SK-N-MC (cell line): ENCODE measurements at regions not wholly inside any gene's neighbourhood (a gene's known extent, or its start where the extent isn't known, plus 50 kb on each side); places are given as distances from the start of the nearest gene placed in this dataset.

Source experiments
- EZH2 ChIP-seq: fragments of 200-600 bp; sonication (generic); IDR thresholded peaks from one replicate; pipeline ENCODE4 v1.6.1; 2017; ENCODE audit warnings: antibody characterized with exemption
- POLR2AphosphoS5 ChIP-seq: IDR thresholded peaks from 2 replicates; pipeline ENCODE4 v1.6.1; 2012; ENCODE audit warnings: mild to moderate bottlenecking, low read depth, low read length, borderline replicate concordance

DNA sequence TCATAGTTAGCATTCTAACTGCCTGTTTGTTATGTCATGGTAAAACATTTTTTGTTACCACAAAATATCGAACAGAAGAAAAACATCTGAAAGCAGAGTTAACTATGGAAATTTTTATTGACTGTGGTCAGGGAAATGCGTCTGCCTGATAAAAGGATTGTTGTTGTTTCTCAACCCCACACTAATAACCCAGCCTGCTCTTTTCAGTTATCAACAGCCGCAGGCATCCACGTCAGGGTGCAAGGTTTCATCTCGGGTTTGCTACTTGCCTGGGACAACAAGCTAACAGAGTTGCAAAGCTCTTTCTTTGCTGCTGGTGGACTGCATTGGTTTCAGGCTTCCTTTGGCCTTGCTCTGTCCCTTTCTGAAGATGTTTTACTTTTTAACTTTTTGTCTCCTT, 969.2 kb downstream of the CDH18 start:
- TF ChIP-seq EZH2 = no peak
- TF ChIP-seq POLR2AphosphoS5 = no peak
